B cell (primary cell): ENCODE measurements at regions not wholly inside any gene's neighbourhood (a gene's known extent, or its start where the extent isn't known, plus 50 kb on each side); places are given as distances from the start of the nearest gene placed in this dataset.

Source experiments
- ATAC-seq: fragments of 200-7000 bp; cut with Tn5 transposase; one replicate; pipeline ENCODE4 v1.10.0; 2021; ENCODE audit warnings: low read depth, mild to moderate bottlenecking, moderate number of reproducible peaks, moderate library complexity
- CTCF ChIA-PET: fragments of 350-600 bp; sonication (Branson Sonifier 250); formaldehyde crosslinking; loops from one replicate; lab custom pipeline; 2021; ENCODE audit warnings: antibody characterized with exemption, inconsistent platforms; lab: Charles Lee
- POLR2A ChIA-PET: fragments of 350-600 bp; sonication (Branson Sonifier 250); formaldehyde crosslinking; loops from one replicate; lab custom pipeline; 2021; ENCODE audit warnings: antibody characterized with exemption; lab: Charles Lee
- DNase-seq: peaks from one replicate; pipeline ENCODE4 v3.0.0; 2013
- H2AFZ ChIP-seq: 2 replicates; pipeline ENCODE4 v1.6.1; 2012; ENCODE audit warnings: mild to moderate bottlenecking, low read depth, low read length; ENCODE audit not compliant: insufficient read depth, poor library complexity, severe bottlenecking
- H3K27ac ChIP-seq, 2 donors: 1 replicate in 1 of 2; 2 replicates in 1 of 2; pipeline ENCODE4 v1.5.1; 2012 to 2013; ENCODE audit warnings: low read length in 2 of 2, mild to moderate bottlenecking in 2 of 2, moderate library complexity in 1 of 2
- H3K27me3 ChIP-seq, 4 experiments: fragments of 200-600 bp in 1 of 4; sonication (generic) in 1 of 4; replicated peaks in 1 of 4; 1 replicate in 2 of 4; 2 replicates in 2 of 4; pipeline versions ENCODE4 v1.6.1 to v1.7.0; 2013 to 2016; ENCODE audit warnings: low read length in 3 of 4, mild to moderate bottlenecking in 2 of 4, mixed read lengths in 1 of 4, moderate library complexity in 1 of 4; ENCODE audit not compliant: insufficient read depth in 4 of 4, control insufficient read depth in 3 of 4; ENCODE audit errors: control extremely low read depth in 1 of 4
- H3K36me3 ChIP-seq, 2 experiments: replicated peaks in 1 of 2; 1 replicate in 1 of 2; 2 replicates in 1 of 2; pipeline versions ENCODE4 v1.6.1 to v1.7.1; 2013; ENCODE audit warnings: low read length in 1 of 2; ENCODE audit not compliant: insufficient read depth in 2 of 2, control insufficient read depth in 1 of 2; ENCODE audit errors: control extremely low read depth in 1 of 2, extremely low read depth in 1 of 2
- H3K4me1 ChIP-seq, 2 donors: fragments of 200-600 bp in 1 of 2; sonication (generic) in 1 of 2; 1 replicate in 1 of 2; 2 replicates in 1 of 2; pipeline versions ENCODE4 v1.5.1 to v1.6.1; 2013 to 2017; ENCODE audit warnings: low read length in 2 of 2; ENCODE audit not compliant: control insufficient read depth in 2 of 2, insufficient read depth in 2 of 2
- H3K4me2 ChIP-seq: replicated peaks from 2 replicates; pipeline ENCODE3; 2012; ENCODE audit warnings: mild to moderate bottlenecking, low read depth, low read length; ENCODE audit not compliant: poor library complexity, severe bottlenecking
- H3K4me3 ChIP-seq, 5 experiments: fragments of 200-600 bp in 1 of 5; sonication (generic) in 1 of 5; 1 replicate in 3 of 5; 2 replicates in 2 of 5; pipeline versions ENCODE4 v1.5.1 to v1.7.0; 2011 to 2016; ENCODE audit warnings: low read length in 4 of 5, mild to moderate bottlenecking in 4 of 5, low read depth in 2 of 5, control low read depth in 1 of 5, moderate library complexity in 1 of 5; ENCODE audit not compliant: insufficient read depth in 1 of 5; ENCODE audit errors: control extremely low read depth in 1 of 5, extremely low read depth in 1 of 5
- H3K79me2 ChIP-seq: fragments of 200-600 bp; sonication (generic); one replicate; pipeline ENCODE4 v1.6.0; 2016; ENCODE audit warnings: low read length; ENCODE audit not compliant: control insufficient read depth, insufficient read depth
- H3K9ac ChIP-seq: fragments of 200-600 bp; sonication (generic); 2 replicates; pipeline ENCODE4 v1.6.1; 2017; ENCODE audit warnings: mild to moderate bottlenecking, low read length, moderate library complexity
- H3K9me3 ChIP-seq, 3 donors: one replicate each; pipeline versions ENCODE4 v1.6.1 to v1.7.1; 2013; ENCODE audit warnings: low read length in 2 of 3; ENCODE audit not compliant: control insufficient read depth in 2 of 3, insufficient read depth in 1 of 3; ENCODE audit errors: control extremely low read depth in 1 of 3
- H4K20me1 ChIP-seq: 2 replicates; pipeline ENCODE4 v1.6.0; 2012; ENCODE audit warnings: mild to moderate bottlenecking, low read length; ENCODE audit not compliant: insufficient read depth, control insufficient read depth, poor library complexity, severe bottlenecking
- H3K27ac Mint-ChIP-seq: one replicate; pipeline ENCODE4 v1.8.0; 2021; ENCODE audit warnings: mixed read lengths
- H3K27me3 Mint-ChIP-seq: one replicate; pipeline ENCODE4 v1.8.0; 2021; ENCODE audit warnings: mixed read lengths
- H3K4me1 Mint-ChIP-seq: one replicate; pipeline ENCODE4 v1.8.0; 2021; ENCODE audit warnings: mixed read lengths
- H3K4me3 Mint-ChIP-seq: one replicate; pipeline ENCODE4 v1.8.0; 2021; ENCODE audit warnings: mixed read lengths
- H3K9me3 Mint-ChIP-seq: one replicate; pipeline ENCODE4 v1.8.0; 2022; ENCODE audit warnings: mixed read lengths; ENCODE audit not compliant: insufficient read depth
- CTCF ChIP-seq: fragments of 200-600 bp; IDR thresholded peaks from one replicate; pipeline ENCODE4 v1.8.0; 2022; ENCODE audit warnings: antibody characterized with exemption, mild to moderate bottlenecking
- EZH2 ChIP-seq: IDR thresholded peaks from 2 replicates; pipeline ENCODE4 v1.6.1; 2012; ENCODE audit warnings: borderline replicate concordance, low read depth, mild to moderate bottlenecking, moderate library complexity, low read length; ENCODE audit not compliant: insufficient read depth, poor library complexity, severe bottlenecking
- WGBS: methylation state at CpG from one replicate; pipeline ENCODE4 v1.1.5; 2013; ENCODE audit warnings: missing lambda C conversion rate; ENCODE audit not compliant: insufficient coverage; 5-methylcytosine and 5-hydroxymethylcytosine counted together
- intact Hi-C: fragments of 100-400 bp; cut with micrococcal nuclease; formaldehyde crosslinking; loops from one replicate; pipeline ENCODE4 v1.10.0; 2022

DNA sequence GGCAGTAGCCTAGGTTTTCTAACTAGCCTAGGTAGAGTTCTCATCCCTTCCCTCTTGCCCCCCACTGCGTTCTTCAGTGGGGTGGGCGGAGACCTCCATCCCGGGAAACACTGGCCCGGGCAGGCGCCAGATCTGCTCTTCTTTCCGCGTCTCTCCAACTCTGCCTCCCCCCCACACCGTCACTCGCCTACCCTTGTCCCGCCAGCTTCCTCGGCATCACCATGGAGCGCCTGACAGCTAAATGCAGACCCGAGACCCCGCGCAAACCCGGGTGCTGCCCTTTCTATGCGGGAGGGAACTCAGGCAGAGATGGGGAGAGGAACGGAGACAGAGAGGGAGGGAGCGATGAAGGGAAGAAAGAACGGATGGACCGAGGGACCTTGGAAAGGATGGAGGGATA, 1494.8 kb upstream of the DEFB115 start:
- Histone ChIP-seq H3K4me3 (no peak overlapping the region), H3K4me1 (no peaks in the 10 kb centered on the region), H3K27me3 (no peaks in the 10 kb centered on the region), H3K79me2 (no peaks in the 10 kb centered on the region), H2AFZ (no peak overlapping the region), H3K27ac (no peak overlapping the region), H3K4me2 (no peak overlapping the region), H3K9ac (no peak overlapping the region), H3K36me3 (no peaks in the 10 kb centered on the region), H3K9me3 (peaks cover 0 to 27% (median 0%) of the 10 kb centered on the region in 3 donors), H4K20me1 (no peaks in the 10 kb centered on the region)
- no peak overlapping the region for H3K27ac Mint-ChIP-seq
- 48% methylated on average over 21 of the region's 21 CpGs for WGBS
- intact Hi-C loops, result no loop called here
- no peak overlapping the region for H3K4me3 Mint-ChIP-seq
- H3K9me3 Mint-ChIP-seq, result peaks cover 5% of the 10 kb centered on the region
- POLR2A ChIA-PET, result no interaction called here
- DNase-seq (no peak), ATAC-seq (no peak)
- H3K27me3 Mint-ChIP-seq, result no peaks in the 10 kb centered on the region
- H3K4me1 Mint-ChIP-seq, result no peaks in the 10 kb centered on the region
- CTCF ChIA-PET, result no interaction called here
- TF ChIP-seq CTCF (no peak), EZH2 (no peak)

GRCh38 chr20:29763821-29764511, 1493.5 kb upstream of the DEFB115 start:
- CTCF ChIA-PET, result no interaction called here
- TF ChIP-seq EZH2, result no peak
- no peak for TF ChIP-seq CTCF
- no peak for ATAC-seq

More at GRCh38 chr20:29763821-29764511, 1493.5 kb upstream of the DEFB115 start:
- H2AFZ ChIP-seq, result no peak overlapping the region
- Mint-ChIP-seq H3K4me1 (no peaks in the 10 kb centered on the region), H3K27me3 (no peaks in the 10 kb centered on the region), H3K27ac (no peak overlapping the region), H3K9me3 (peaks cover 5% of the 10 kb centered on the region), H3K4me3 (no peak overlapping the region)
- no peaks in the 10 kb centered on the region for H4K20me1 ChIP-seq
- no peaks in the 10 kb centered on the region for H3K27me3 ChIP-seq
- POLR2A ChIA-PET, result no interaction called here
- 69% methylated on average over 15 of the region's 29 CpGs for WGBS
- no peak for DNase-seq
- no peak overlapping the region for H3K4me2 ChIP-seq
- intact Hi-C loops, result no loop called here
- no peak overlapping the region for H3K27ac ChIP-seq
- no peaks in the 10 kb centered on the region for H3K4me1 ChIP-seq
- H3K9me3 ChIP-seq, result peaks cover 0 to 27% (median 0%) of the 10 kb centered on the region in 3 donors
- H3K9ac ChIP-seq, result no peak overlapping the region
- no peaks in the 10 kb centered on the region for H3K36me3 ChIP-seq
- no peaks in the 10 kb centered on the region for H3K79me2 ChIP-seq
- no peak overlapping the region for H3K4me3 ChIP-seq
